GM18909 (cell line): ENCODE measurements at regions not wholly inside any gene's neighbourhood (a gene's known extent, or its start where the extent isn't known, plus 50 kb on each side); places are given as distances from the start of the nearest gene placed in this dataset.
"Not testable (repeated sequence)": the region's sequence is repeated elsewhere in the genome, so short reads cannot be mapped to it uniquely, and the experiment has no call there.

Experiments used
- ATAC-seq: cut with Tn5 transposase; IDR thresholded peaks from one replicate; pipeline ENCODE4 v1.9.1; 2021; ENCODE audit warnings: mild to moderate bottlenecking; ENCODE audit not compliant: unreplicated experiment, poor library complexity

DNA sequence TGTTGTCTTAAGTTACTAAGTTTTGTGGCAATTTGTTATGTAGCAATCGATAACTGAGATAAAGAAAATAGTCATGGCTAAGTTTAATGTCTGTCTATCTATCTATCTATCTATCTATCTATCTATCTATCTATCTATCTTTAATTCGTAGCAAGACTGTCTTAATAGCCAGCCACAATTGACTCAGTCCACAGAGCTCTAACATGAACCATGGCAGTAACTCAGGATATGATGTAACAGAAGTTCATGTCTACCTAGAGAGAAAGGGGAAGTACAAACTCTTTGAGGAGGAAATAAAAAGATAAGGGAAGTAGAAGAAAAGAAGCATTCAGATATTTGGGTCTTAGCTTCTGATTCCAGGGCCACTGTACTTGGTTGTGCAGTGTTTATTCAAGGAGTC is 61.5 kb upstream of the FNDC3B start:
- ATAC-seq = peak; percentile 48

DNA sequence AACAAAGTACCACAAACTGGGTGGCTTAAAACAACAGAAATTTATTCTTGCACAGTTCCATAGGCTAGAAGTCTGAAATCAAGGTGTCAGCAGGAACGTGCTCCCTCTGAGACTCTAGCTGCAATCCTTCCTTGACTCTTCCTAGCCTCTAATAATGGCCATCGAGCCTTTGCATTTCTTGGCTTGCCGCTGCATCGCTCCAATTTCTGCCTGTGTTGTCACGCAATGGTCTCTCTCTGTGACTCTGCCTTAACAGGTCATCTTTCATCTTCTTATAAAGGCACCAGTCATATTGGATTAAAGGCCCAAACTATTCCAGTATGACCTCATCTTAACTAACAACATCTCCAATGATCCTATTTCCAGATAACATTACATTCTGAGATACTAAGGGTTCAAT is 61.0 kb upstream of the FNDC3B start:
- no peak for ATAC-seq

DNA sequence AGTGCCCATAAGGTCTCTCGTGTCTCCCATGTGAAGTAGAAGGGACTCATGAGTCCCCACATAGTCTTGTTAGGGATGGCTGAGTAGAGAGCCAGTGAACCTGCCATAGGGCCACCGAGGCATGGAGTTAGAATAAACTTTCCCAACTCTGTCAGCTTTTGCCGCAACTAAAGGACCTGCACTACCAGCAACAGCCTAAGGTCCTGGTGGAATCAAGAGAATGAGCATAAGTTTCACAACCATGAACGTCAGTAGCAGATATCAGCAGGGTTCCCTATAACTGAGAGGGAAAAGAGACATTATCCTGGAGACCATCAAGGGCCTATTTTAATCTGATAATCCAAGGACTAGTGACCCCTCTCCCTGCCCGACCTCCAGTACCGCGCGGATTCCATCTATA is 60.3 kb upstream of the FNDC3B start:
- no peak for ATAC-seq

DNA sequence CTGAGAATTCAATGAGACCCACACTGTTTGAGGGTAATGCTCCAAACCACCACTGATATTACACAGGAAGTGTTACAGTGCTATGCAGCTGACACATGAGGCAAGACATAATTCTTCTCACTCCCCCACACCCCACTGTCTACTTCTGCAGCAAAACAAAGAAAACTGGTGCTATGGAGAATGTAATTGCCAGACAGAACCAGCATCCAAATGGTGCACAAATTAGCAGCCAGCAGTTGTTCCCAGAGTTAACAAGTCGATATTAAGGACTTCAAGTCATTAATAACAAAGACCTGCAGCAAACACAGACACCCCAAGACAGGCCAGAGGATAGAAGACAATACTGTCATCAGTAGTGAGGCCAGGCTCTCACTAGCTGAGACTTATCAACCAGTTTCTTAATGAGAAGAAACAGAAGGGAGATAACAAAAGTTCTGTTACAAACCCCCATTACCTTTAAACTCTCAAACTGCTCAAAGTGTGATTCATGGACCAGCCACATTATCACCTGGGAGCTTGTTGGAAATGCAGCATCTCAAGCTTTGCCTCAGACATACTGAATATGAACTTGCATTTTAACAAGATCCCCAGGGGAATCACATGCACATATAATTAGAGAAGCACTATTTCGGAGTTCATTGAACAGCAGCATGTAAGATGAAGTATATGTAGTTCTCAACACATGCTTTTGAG is 58.7 kb upstream of the FNDC3B start:
- ATAC-seq = no peak

DNA sequence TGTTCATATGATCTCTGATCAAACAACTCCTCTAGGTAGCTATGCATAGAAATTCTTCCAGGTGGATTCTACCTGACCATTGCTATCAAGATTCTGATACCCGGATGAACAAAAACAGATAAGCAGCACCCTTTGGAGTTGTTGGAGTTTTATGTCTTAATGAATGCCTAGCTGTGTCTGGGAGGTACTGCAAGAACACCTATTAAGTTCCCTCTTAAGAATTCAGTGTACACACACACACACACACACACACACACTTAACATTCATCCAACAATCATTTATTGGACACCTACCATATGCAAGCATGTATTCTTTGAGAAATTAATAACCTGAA is 58.1 kb upstream of the FNDC3B start:
- ATAC-seq = no peak

DNA sequence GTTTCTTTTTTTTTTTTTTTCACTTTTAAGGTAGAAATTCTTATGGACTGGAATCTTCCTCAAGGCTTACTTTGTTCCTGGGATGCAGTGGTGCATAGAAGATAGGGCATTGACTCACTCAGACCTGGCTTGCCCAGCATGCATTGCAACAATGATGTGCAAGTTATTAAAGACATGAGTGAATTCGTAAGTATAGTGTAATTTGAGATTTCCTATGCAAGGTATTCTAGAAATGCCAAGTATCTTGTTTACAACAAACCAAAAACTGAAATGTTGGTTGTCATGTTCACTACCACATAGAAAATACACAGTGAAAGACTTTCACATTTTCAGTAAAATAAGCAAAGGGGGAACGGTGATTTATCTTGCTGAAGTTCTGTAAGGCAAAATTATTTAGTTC is 56.5 kb upstream of the FNDC3B start:
- ATAC-seq = no peak

DNA sequence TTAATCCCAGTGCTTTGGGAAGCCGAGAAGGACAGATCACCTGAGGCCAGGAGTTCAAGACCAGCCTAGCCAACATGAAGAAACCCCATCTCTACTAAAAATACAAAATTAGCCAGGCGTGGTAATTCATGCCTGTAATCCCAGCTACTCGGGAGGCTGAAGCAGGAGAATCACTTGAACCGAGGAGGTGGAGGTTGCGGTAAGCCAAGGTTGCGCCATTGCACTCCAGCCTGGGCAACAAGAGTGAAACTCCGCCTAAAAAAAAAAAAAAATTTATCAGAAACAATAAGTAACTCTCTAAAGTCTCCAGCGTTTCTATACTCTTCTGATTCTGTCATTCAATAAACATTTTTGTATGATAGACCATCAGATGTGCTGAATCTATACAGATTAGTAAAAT is 55.7 kb upstream of the FNDC3B start:
- not testable (repeated sequence) for ATAC-seq

DNA sequence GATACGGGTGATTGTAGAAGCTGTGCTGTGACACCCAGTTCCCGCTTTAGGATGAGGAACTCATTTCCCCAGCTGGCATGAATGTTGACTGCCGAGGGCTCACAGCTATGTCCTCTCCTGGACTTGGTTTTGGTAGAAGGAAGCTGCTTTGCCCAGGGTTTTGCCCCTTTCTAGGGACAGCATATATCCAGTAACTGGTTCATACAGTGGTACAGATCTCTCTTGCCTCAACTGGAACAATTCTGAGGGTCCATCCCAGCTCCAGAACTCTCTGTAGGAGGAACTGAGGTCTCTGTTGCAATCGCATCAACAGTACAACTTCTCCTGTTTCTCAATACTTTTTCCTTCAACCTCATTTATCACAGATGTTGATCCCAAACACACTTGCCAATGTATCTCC is 54.5 kb upstream of the FNDC3B start:
- no peak for ATAC-seq

DNA sequence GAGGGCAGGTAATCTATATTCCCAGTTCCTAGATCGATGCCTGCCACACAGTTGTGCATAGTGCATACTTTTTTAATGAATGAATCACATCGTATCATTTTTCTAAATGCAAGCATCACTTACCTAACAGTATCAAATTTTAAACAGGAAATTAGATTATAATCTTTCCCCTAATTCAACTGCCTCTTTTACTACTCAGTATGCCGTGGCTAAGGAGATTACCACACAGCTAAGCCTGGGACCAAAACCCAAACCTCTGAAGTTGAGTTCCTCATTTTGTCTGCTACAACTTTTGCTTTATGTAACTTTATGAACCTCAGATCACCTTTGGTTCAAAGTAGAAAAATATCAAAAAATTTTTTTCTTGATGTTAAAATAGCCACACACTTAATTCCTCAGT is 53.2 kb upstream of the FNDC3B start:
- no peak for ATAC-seq

DNA sequence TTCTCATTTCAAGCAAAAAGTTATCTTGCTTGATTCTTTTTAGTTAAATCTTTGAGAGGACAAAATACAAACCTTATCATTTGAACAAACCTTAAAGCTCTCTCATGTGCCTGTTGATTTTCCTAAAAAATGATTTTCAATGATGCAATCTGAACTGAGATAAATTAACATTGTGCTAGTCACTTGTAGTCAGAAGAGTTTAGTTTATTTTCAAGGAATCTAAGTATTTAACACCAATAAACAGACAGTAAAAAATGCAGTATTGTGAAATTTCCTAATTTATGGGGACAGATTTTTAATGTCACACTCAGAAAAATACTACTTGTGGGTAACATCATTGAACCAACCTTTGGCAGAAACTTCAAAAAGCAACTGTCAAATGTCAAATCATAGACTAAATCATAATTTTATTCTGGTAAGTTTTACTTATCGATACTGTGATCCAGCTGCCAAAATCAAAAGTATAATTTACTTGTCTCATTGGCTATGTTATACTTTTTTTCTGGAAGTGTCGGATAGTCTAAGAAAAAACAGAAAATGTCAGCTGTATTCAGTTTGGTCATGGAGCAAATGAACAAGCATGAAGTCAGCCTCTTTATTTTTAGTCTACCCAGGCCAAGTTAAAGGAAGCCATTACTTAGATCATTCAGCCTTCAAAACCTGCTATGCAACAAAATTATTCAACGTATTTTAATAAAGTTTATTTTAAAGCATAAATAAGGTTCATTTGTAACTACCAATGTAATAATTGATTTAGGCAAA is 52.4 kb upstream of the FNDC3B start:
- no peak for ATAC-seq
